ENCODE measurements at regions not wholly inside any gene's neighbourhood (a gene's known extent, or its start where the extent isn't known, plus 50 kb on each side); places are given as distances from the start of the nearest gene placed in this dataset.

GRCh38 chr2:19753818-19754217 is 148.0 kb downstream of the TTC32 start:
- in situ Hi-C loops (cut with MboI) (no loop called here), intact Hi-C loops (cut with micrococcal nuclease; ENCODE audit: unreplicated experiment) (no loop called here)
- no peak for DNase-seq (ENCODE audit: low read depth, low spot score)
- no peak overlapping the region for H3K27ac ChIP-seq (ENCODE audit: control insufficient read depth, insufficient read depth)
- H3K4me2 ChIP-seq (ENCODE audit: control insufficient read depth, insufficient read depth) = no peak overlapping the region
- ChIA-PET POLR2A (no interaction called here), CTCF (no interaction called here), RAD21 (ENCODE audit: unreplicated experiment) (no interaction called here), SMC1A (ENCODE audit: uncharacterized antibody, unreplicated experiment) (no interaction called here)
- no peaks in the 10 kb centered on the region for H3K4me1 ChIP-seq (ENCODE audit: control insufficient read depth, insufficient read depth, low read length)
- FAIRE-seq = no peak
- no TSS peak for BruUV-seq (replicated peaks)
- H3K79me2 ChIP-seq (ENCODE audit: control insufficient read depth, insufficient read depth, low read length) = no peaks in the 10 kb centered on the region
- H3K36me3 ChIP-seq (ENCODE audit: control insufficient read depth in 2 of 2, insufficient read depth in 2 of 2, low read length in 1 of 2) = no peaks in the 10 kb centered on the region
- TF ChIP-seq POLR2AphosphoS5 (IDR thresholded peaks at IDR 0.05; ENCODE audit: low read length) (no peak), SREBF2 (IDR thresholded peaks at IDR 0.05; ENCODE audit: low read length) (no peak), EGR1 (IDR thresholded peaks at IDR 0.05; ENCODE audit: borderline replicate concordance in 1 of 2, low read depth in 2 of 2, low read length in 2 of 2) (no peak), MAX (IDR thresholded peaks at IDR 0.05; ENCODE audit: low read depth, low read length) (no peak), KAT2A (conservative IDR thresholded peaks at IDR 0.05; ENCODE audit: control insufficient read depth, low read depth, low read length) (no peak), ATF3 (IDR thresholded peaks at IDR 0.05; ENCODE audit: borderline replicate concordance, extremely low read depth, low read depth, low read length) (no peak), MXI1 (IDR thresholded peaks at IDR 0.05; ENCODE audit: low read depth, low read length) (no peak), TCF3 (IDR thresholded peaks at IDR 0.05; ENCODE audit: borderline replicate concordance, insufficient read depth, low read depth, low read length) (no peak), MEF2B (IDR thresholded peaks at IDR 0.05; ENCODE audit: partially characterized antibody, poor library complexity, severe bottlenecking) (no peak), BRCA1 (IDR thresholded peaks at IDR 0.05; ENCODE audit: low read depth, low read length) (no peak), NR2F1 (conservative IDR thresholded peaks at IDR 0.05) (no peak), E4F1 (IDR thresholded peaks at IDR 0.05; ENCODE audit: borderline replicate concordance, partially characterized antibody) (no peak), ATF2 (IDR thresholded peaks at IDR 0.05; ENCODE audit: low read length) (no peak), BHLHE40 (IDR thresholded peaks at IDR 0.05; ENCODE audit: borderline replicate concordance in 1 of 2, low read depth in 2 of 2, low read length in 1 of 2) (no peak), SMAD1 (IDR thresholded peaks at IDR 0.05; ENCODE audit: low read depth, partially characterized antibody) (no peak), STAT3 (IDR thresholded peaks at IDR 0.05; ENCODE audit: low read depth, low read length) (no peak), ESRRA (IDR thresholded peaks at IDR 0.05; ENCODE audit: low read length) (no peak), JUNB (IDR thresholded peaks at IDR 0.05) (no peak)
- H3K27me3 ChIP-seq (replicated peaks in 1 of 2; ENCODE audit: control insufficient read depth in 2 of 2, insufficient read depth in 2 of 2, low read length in 1 of 2) = no peaks in the 10 kb centered on the region; a peak in 2 of 4 replicates
- H2AFZ ChIP-seq (ENCODE audit: control insufficient read depth, low read depth, low read length) = no peak overlapping the region
- H3K9ac ChIP-seq (ENCODE audit: control insufficient read depth, insufficient read depth, low read length) = no peak overlapping the region
- no peaks in the 10 kb centered on the region for H3K9me3 ChIP-seq (replicated peaks; ENCODE audit: control insufficient read depth, insufficient read depth, low read length)
- no peaks in the 10 kb centered on the region for H4K20me1 ChIP-seq (ENCODE audit: control insufficient read depth, insufficient read depth)
- 43% methylated on average over 2 of the region's 2 CpGs for WGBS (ENCODE audit: insufficient coverage, insufficient replicate concordance, low lambda C conversion rate, missing lambda C conversion rate)
- no peak for ATAC-seq
- no peak overlapping the region for H3K4me3 ChIP-seq

Data from GM12878 (cell line).